GM23338 (cell line): ENCODE measurements at regions not wholly inside any gene's neighbourhood (a gene's known extent, or its start where the extent isn't known, plus 50 kb on each side); places are given as distances from the start of the nearest gene placed in this dataset.

ENCODE experiments used
- ATAC-seq: fragments of 200-7000 bp; cut with Tn5 transposase; 3 replicates; pipeline ENCODE4 v1.9.1; 2020
- DNase-seq: peaks from one replicate; pipeline ENCODE4 v3.0.0-alpha.2; 2015; ENCODE audit warnings: low spot score
- H2AFZ ChIP-seq: fragments of 200-600 bp; sonication (generic); 2 replicates; pipeline ENCODE4 v1.8.0; 2016; ENCODE audit warnings: antibody characterized with exemption, mild to moderate bottlenecking, moderate library complexity
- H3F3A ChIP-seq: fragments of 200-600 bp; sonication (generic); replicated peaks from 2 replicates; pipeline ENCODE4 v1.8.0; 2017; ENCODE audit warnings: antibody characterized with exemption, mixed run types, low read depth
- H3K27ac ChIP-seq: fragments of 200-600 bp; sonication (generic); 2 replicates; pipeline ENCODE4 v1.6.1; 2016; ENCODE audit warnings: low read depth
- H3K27me3 ChIP-seq: fragments of 200-600 bp; sonication (generic); 2 replicates; pipeline ENCODE4 v1.8.0; 2016; ENCODE audit warnings: mild to moderate bottlenecking, mixed run types, moderate library complexity; ENCODE audit not compliant: insufficient read depth
- H3K36me3 ChIP-seq: fragments of 200-600 bp; sonication (generic); 2 replicates; pipeline ENCODE4 v1.8.0; 2016; ENCODE audit warnings: mild to moderate bottlenecking; ENCODE audit not compliant: insufficient read depth
- H3K4me1 ChIP-seq: fragments of 200-600 bp; sonication (generic); 2 replicates; pipeline ENCODE4 v1.8.0; 2016; ENCODE audit warnings: mild to moderate bottlenecking, moderate library complexity; ENCODE audit not compliant: insufficient read depth
- H3K4me2 ChIP-seq: fragments of 200-600 bp; sonication (generic); 2 replicates; pipeline ENCODE4 v1.7.1; 2017; ENCODE audit warnings: mixed run types
- H3K4me3 ChIP-seq: fragments of 200-600 bp; sonication (generic); 2 replicates; pipeline ENCODE4 v1.6.1; 2016; ENCODE audit warnings: mixed run types
- H3K79me2 ChIP-seq: fragments of 200-600 bp; sonication (generic); replicated peaks from 2 replicates; pipeline ENCODE4 v1.8.0; 2017; ENCODE audit warnings: mild to moderate bottlenecking; ENCODE audit not compliant: insufficient read depth
- H3K9me2 ChIP-seq: fragments of 200-600 bp; sonication (generic); 2 replicates; pipeline ENCODE4 v1.8.0; 2017; ENCODE audit not compliant: insufficient read depth
- H4K20me1 ChIP-seq: fragments of 200-600 bp; sonication (generic); replicated peaks from 2 replicates; pipeline ENCODE4 v1.8.0; 2017; ENCODE audit warnings: mild to moderate bottlenecking; ENCODE audit not compliant: insufficient read depth
- H3K27ac Mint-ChIP-seq: 2 replicates; pipeline ENCODE4 v1.8.0; 2020; ENCODE audit warnings: inconsistent platforms, mild to moderate bottlenecking, moderate library complexity, mixed read lengths
- H3K27me3 Mint-ChIP-seq: 3 replicates; pipeline ENCODE4 v1.8.0; 2022; ENCODE audit warnings: low read depth, mild to moderate bottlenecking, moderate library complexity, mixed read lengths, inconsistent platforms; ENCODE audit not compliant: insufficient read depth, poor library complexity
- H3K36me3 Mint-ChIP-seq: 3 replicates; pipeline ENCODE4 v1.8.0; 2021; ENCODE audit warnings: low read depth, mild to moderate bottlenecking, inconsistent platforms, moderate library complexity, mixed read lengths
- H3K4me1 Mint-ChIP-seq: 3 replicates; pipeline ENCODE4 v1.8.0; 2020; ENCODE audit warnings: mild to moderate bottlenecking, inconsistent platforms, mixed read lengths
- H3K4me3 Mint-ChIP-seq: 3 replicates; pipeline ENCODE4 v1.8.0; 2021; ENCODE audit warnings: moderate library complexity, mild to moderate bottlenecking, inconsistent platforms, mixed read lengths
- H3K9me3 Mint-ChIP-seq: 3 replicates; pipeline ENCODE4 v1.8.0; 2020; ENCODE audit warnings: moderate library complexity, mild to moderate bottlenecking, inconsistent platforms, mixed read lengths
- CREB1 ChIP-seq: fragments of 250-450 bp; sonication (Bioruptor Pico); IDR thresholded peaks from 2 replicates; pipeline ENCODE4 v1.5.0; 2020; ENCODE audit warnings: low read depth, mild to moderate bottlenecking, moderate library complexity
- CTCF ChIP-seq, 2 experiments: fragments of 200-600 bp in 1 of 2; sonication (generic) in 1 of 2; conservative IDR thresholded peaks; 2 replicates each; pipeline versions ENCODE4 v1.5.1 to v1.6.1; 2016 to 2017; ENCODE audit warnings: antibody characterized with exemption in 2 of 2, low read depth in 2 of 2, mild to moderate bottlenecking in 2 of 2, moderate library complexity in 1 of 2
- ETS1 ChIP-seq: IDR thresholded peaks from 2 replicates; pipeline ENCODE4 v1.6.1; 2016; ENCODE audit warnings: antibody characterized with exemption
- EZH2 ChIP-seq: fragments of 200-600 bp; sonication (generic); IDR thresholded peaks from one replicate; pipeline ENCODE4 v1.8.0; 2017; ENCODE audit warnings: antibody characterized with exemption, mild to moderate bottlenecking, low read depth; ENCODE audit not compliant: unreplicated experiment
- EZH2phosphoT487 ChIP-seq: fragments of 200-600 bp; sonication (generic); IDR thresholded peaks from one replicate; pipeline ENCODE4 v1.8.1; 2018; ENCODE audit warnings: antibody characterized with exemption; ENCODE audit not compliant: unreplicated experiment
- JUNB ChIP-seq: IDR thresholded peaks from one replicate; pipeline ENCODE4 v1.6.1; 2016; ENCODE audit warnings: antibody characterized with exemption; ENCODE audit not compliant: unreplicated experiment
- NANOG ChIP-seq: IDR thresholded peaks from 2 replicates; pipeline ENCODE4 v1.6.1; 2016; ENCODE audit warnings: antibody characterized with exemption, borderline replicate concordance
- POLR2AphosphoS5 ChIP-seq: IDR thresholded peaks from 2 replicates; pipeline ENCODE4 v1.6.1; 2016; ENCODE audit warnings: antibody characterized with exemption, low read depth
- REST ChIP-seq: IDR thresholded peaks from one replicate; pipeline ENCODE4 v1.6.1; 2018; ENCODE audit warnings: antibody characterized with exemption; ENCODE audit not compliant: unreplicated experiment
- STAT1 ChIP-seq: IDR thresholded peaks from one replicate; pipeline ENCODE4 v1.6.1; 2016; ENCODE audit warnings: antibody characterized with exemption; ENCODE audit not compliant: unreplicated experiment
- ZNF114 ChIP-seq: fragments of 250-450 bp; sonication (Bioruptor Pico); IDR thresholded peaks from 2 replicates; pipeline ENCODE4 v1.5.0; 2020; ENCODE audit warnings: mild to moderate bottlenecking, moderate library complexity
- ZNF331 ChIP-seq: fragments of 250-450 bp; sonication (Bioruptor Pico); IDR thresholded peaks from 2 replicates; pipeline ENCODE4 v1.5.0; 2020; ENCODE audit warnings: low read depth, mild to moderate bottlenecking, moderate library complexity
- ZNF462 ChIP-seq: fragments of 250-450 bp; sonication (Bioruptor Pico); IDR thresholded peaks from 2 replicates; pipeline ENCODE4 v1.5.0; 2020; ENCODE audit warnings: mild to moderate bottlenecking, moderate library complexity

GRCh38 chr1:60699325-60699724, 383.0 kb upstream of the NFIA start (continued):
- no peak for TF ChIP-seq CREB1 (CRISPR knock-in tag)
- no peak for TF ChIP-seq ZNF331 (CRISPR knock-in tag)
- TF ChIP-seq EZH2, result no peak
- TF ChIP-seq ZNF114, result no peak
- no peak for TF ChIP-seq NANOG
- TF ChIP-seq ETS1, result no peak

- no peaks in the 10 kb centered on the region for H4K20me1 ChIP-seq
- no peak overlapping the region for H3K27ac ChIP-seq
- no peak overlapping the region for H2AFZ ChIP-seq
- no peak overlapping the region for H3K4me2 ChIP-seq
- no peaks in the 10 kb centered on the region for H3K4me1 ChIP-seq
- Mint-ChIP-seq H3K4me1 (no peaks in the 10 kb centered on the region), H3K4me3 (no peak overlapping the region), H3K27me3 (peaks cover 2% of the 10 kb centered on the region), H3K9me3 (peaks cover 14% of the 10 kb centered on the region), H3K36me3 (0 out of 3 replicates have a peak, but pooled peaks cover 5% of the 10 kb centered on the region), H3K27ac (no peak overlapping the region)
- H3K36me3 ChIP-seq, result no peaks in the 10 kb centered on the region
- no peaks in the 10 kb centered on the region for H3K79me2 ChIP-seq
- H3K27me3 ChIP-seq, result no peaks in the 10 kb centered on the region
- H3K4me3 ChIP-seq, result no peak overlapping the region
- ATAC-seq (no peak), DNase-seq (no peak)
- peaks cover 25% of the 10 kb centered on the region for H3K9me2 ChIP-seq
- H3F3A ChIP-seq, result no peaks in the 10 kb centered on the region
- TF ChIP-seq REST (no peak), POLR2AphosphoS5 (no peak), STAT1 (no peak), ZNF462 (CRISPR knock-in tag) (no peak), ZNF331 (CRISPR knock-in tag) (no peak), CTCF (conservative IDR thresholded peaks at IDR 0.05; ENCODE audit: low read depth in 2 of 2) (no peak), NANOG (no peak), EZH2phosphoT487 (no peak), JUNB (no peak)
Observed at GRCh38 chr1:60697204-60697994, 385.0 kb upstream of the NFIA start.
